Calu3 (cell line): ENCODE measurements at regions not wholly inside any gene's neighbourhood (a gene's known extent, or its start where the extent isn't known, plus 50 kb on each side); places are given as distances from the start of the nearest gene placed in this dataset.

Source experiments
- BruUV-seq: library from RNA; stranded (reverse); fragments of 400-500 nt; replicated peaks from 2 replicates; lab custom pipeline; 2021; lab: Mats Ljungman, UMichigan
- CTCF ChIA-PET: fragments of 300-600 bp; sonication (Branson Sonifier 250); formaldehyde crosslinking; loops from one replicate; lab custom pipeline; 2022; ENCODE audit warnings: antibody characterized with exemption; lab: Charles Lee
- DNase-seq: peaks from one replicate; pipeline ENCODE4 v3.0.0; 2022
- H3K27ac Mint-ChIP-seq: one replicate; pipeline ENCODE4 v1.8.0; 2022; ENCODE audit warnings: mixed read lengths; ENCODE audit not compliant: unreplicated experiment
- H3K27me3 Mint-ChIP-seq: one replicate; pipeline ENCODE4 v1.8.0; 2022; ENCODE audit warnings: mixed read lengths; ENCODE audit not compliant: unreplicated experiment
- H3K36me3 Mint-ChIP-seq: one replicate; pipeline ENCODE4 v1.8.0; 2022; ENCODE audit warnings: mild to moderate bottlenecking, moderate library complexity, mixed read lengths; ENCODE audit not compliant: insufficient read depth, unreplicated experiment
- H3K4me1 Mint-ChIP-seq: one replicate; pipeline ENCODE4 v1.8.0; 2022; ENCODE audit warnings: mild to moderate bottlenecking, low read depth, mixed read lengths; ENCODE audit not compliant: unreplicated experiment
- H3K4me3 Mint-ChIP-seq: one replicate; pipeline ENCODE4 v1.8.0; 2022; ENCODE audit warnings: mild to moderate bottlenecking, low read depth, moderate library complexity, mixed read lengths; ENCODE audit not compliant: unreplicated experiment
- H3K9me3 Mint-ChIP-seq: one replicate; pipeline ENCODE4 v1.8.0; 2022; ENCODE audit warnings: low read depth, mixed read lengths; ENCODE audit not compliant: unreplicated experiment
- intact Hi-C: fragments of 100-400 bp; cut with micrococcal nuclease; formaldehyde crosslinking; loops from one replicate; pipeline ENCODE4 v1.10.0; 2022; ENCODE audit not compliant: unreplicated experiment
- TF ChIP-seq, protein P1 (sequence below): fragments of 200-600 bp; IDR thresholded peaks from one replicate; pipeline ENCODE4 v1.8.0; 2022; ENCODE audit warnings: antibody characterized with exemption; ENCODE audit not compliant: unreplicated experiment

DNA sequence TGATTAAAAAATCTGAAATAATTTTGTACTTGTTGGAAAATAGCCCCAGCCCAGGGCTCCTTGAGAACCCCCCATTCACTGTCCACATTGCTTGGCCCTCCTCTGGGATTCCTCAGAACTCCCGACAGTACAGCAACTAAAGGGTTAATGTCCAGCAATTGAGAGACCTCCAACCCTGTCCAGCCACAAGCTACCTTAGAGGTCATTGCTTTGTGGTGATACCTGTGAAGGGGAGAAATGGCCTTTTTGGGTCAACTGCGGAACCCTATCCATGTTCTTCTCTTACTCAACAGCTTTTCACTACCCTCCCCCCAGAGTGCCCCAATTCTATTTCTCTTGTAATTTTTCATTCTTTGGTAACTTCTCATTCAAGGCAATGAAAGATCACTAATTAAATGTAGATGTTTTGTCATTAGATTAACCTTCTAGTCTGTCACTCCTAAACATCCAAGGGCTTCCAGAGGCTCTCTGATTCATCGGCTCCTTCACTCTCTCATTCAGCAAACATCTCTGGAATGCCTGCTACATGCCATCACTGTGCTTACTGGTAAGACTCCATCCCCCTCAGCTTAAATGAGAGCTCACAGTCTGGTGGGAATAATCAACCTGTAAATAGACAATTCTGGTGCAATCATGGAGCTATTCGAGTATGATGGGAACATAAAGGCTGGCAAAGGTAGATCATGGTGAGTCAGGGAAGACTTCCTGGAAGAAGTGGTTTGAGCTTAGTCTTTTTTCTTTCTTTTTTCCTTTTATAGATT, 241.4 kb upstream of the PGRMC2 start:
- no TSS peak for BruUV-seq

DNA sequence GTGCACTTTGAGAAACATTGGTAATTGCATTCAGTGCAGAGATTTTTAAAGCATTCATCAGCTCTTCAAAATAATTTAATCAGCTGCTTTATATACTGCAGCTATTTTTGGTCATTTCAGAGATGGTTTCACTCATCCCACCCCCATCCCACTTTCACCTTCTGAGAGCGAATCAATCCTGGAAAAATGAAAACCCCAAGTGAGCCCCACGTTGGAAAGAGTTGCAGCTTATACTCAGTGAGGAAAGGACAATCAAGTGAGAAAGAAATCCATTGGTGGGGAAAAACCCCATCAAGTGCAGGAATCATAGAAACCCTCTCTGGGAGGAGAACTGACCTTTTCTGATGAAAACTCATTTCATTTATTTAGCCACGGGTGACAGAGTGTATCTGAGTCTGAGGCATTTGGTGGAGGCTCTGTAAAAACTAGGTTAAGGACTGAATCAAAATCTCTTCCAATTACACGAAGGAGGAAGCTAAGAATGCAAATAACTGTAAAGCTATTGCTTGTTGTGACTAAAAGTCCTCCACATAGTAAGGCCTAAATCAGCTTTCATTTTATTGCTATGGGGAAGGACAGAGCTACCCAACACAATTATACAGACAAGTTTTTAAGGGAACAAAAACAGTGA, 240.4 kb upstream of the PGRMC2 start:
- H3K4me1 Mint-ChIP-seq, result peaks cover 25% of the 10 kb centered on the region

More for the DNA sequence above, 241.4 kb upstream of the PGRMC2 start:
- intact Hi-C loops, result loop anchor here (5.0 kb wide), 1 partner anchor 43 kb away; no protein-coding TSS in a partner anchor
- peak; percentile 55 for DNase-seq
- H3K9me3 Mint-ChIP-seq, result no peaks in the 10 kb centered on the region
- H3K4me3 Mint-ChIP-seq, result peak overlapping the region; percentile 38
- no peaks in the 10 kb centered on the region for H3K27me3 Mint-ChIP-seq
- TF ChIP-seq, protein P1, sequence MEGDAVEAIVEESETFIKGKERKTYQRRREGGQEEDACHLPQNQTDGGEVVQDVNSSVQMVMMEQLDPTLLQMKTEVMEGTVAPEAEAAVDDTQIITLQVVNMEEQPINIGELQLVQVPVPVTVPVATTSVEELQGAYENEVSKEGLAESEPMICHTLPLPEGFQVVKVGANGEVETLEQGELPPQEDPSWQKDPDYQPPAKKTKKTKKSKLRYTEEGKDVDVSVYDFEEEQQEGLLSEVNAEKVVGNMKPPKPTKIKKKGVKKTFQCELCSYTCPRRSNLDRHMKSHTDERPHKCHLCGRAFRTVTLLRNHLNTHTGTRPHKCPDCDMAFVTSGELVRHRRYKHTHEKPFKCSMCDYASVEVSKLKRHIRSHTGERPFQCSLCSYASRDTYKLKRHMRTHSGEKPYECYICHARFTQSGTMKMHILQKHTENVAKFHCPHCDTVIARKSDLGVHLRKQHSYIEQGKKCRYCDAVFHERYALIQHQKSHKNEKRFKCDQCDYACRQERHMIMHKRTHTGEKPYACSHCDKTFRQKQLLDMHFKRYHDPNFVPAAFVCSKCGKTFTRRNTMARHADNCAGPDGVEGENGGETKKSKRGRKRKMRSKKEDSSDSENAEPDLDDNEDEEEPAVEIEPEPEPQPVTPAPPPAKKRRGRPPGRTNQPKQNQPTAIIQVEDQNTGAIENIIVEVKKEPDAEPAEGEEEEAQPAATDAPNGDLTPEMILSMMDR, result no peak
- H3K27ac Mint-ChIP-seq, result peak overlapping the region; percentile 71
- CTCF ChIA-PET, result interaction anchor here (0.6 to 2.3 kb wide), 4 partner anchors 12 to 281 kb away, joined by 3 to 9 read pairs (median 6); no protein-coding TSS in a partner anchor
- H3K36me3 Mint-ChIP-seq, result peaks cover 8% of the 10 kb centered on the region
- H3K4me1 Mint-ChIP-seq, result peaks cover 25% of the 10 kb centered on the region

DNA sequence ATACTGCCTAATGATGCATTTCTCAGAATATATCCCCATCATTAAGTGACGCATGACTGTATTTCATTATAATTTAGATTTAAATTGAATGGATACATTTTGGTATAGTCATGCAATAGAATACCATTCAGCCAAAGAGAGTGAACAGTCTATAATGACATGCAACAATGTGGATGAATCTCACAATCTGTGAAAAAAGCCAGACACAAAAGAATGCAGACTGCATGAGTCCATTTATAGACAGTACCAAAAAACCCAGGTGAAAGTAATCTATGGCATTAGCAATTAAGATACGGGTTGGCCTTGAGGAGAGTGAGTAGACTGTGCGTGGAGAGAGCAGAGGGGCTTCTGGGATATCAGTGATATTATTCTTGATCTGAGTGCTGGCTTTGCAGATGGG, 239.7 kb upstream of the PGRMC2 start:
- H3K4me1 Mint-ChIP-seq, result peaks cover 25% of the 10 kb centered on the region
- no peak overlapping the region for H3K4me3 Mint-ChIP-seq
- no peak for DNase-seq
- TF ChIP-seq, protein P1, result no peak
- peaks cover 8% of the 10 kb centered on the region for H3K36me3 Mint-ChIP-seq
- CTCF ChIA-PET, result no interaction called here
- H3K27me3 Mint-ChIP-seq, result no peaks in the 10 kb centered on the region
- BruUV-seq, result no TSS peak
- H3K9me3 Mint-ChIP-seq, result no peaks in the 10 kb centered on the region
- no peak overlapping the region for H3K27ac Mint-ChIP-seq
- intact Hi-C loops, result loop anchor here (5.0 kb wide), 1 partner anchor 45 kb away; no protein-coding TSS in a partner anchor

More for the DNA sequence above, 240.4 kb upstream of the PGRMC2 start:
- Mint-ChIP-seq H3K27me3 (no peaks in the 10 kb centered on the region), H3K27ac (no peak overlapping the region), H3K9me3 (no peaks in the 10 kb centered on the region), H3K36me3 (peaks cover 8% of the 10 kb centered on the region), H3K4me3 (no peak overlapping the region)
- intact Hi-C loops, result loop anchor here (5.0 kb wide), 1 partner anchor 44 kb away; no protein-coding TSS in a partner anchor
- CTCF ChIA-PET, result interaction anchor here (0.6 to 2.3 kb wide), 2 partner anchors 25 to 74 kb away, joined by 3 to 9 read pairs; no protein-coding TSS in a partner anchor
- no peak for DNase-seq
- no TSS peak for BruUV-seq
- TF ChIP-seq, protein P1, result no peak

DNA sequence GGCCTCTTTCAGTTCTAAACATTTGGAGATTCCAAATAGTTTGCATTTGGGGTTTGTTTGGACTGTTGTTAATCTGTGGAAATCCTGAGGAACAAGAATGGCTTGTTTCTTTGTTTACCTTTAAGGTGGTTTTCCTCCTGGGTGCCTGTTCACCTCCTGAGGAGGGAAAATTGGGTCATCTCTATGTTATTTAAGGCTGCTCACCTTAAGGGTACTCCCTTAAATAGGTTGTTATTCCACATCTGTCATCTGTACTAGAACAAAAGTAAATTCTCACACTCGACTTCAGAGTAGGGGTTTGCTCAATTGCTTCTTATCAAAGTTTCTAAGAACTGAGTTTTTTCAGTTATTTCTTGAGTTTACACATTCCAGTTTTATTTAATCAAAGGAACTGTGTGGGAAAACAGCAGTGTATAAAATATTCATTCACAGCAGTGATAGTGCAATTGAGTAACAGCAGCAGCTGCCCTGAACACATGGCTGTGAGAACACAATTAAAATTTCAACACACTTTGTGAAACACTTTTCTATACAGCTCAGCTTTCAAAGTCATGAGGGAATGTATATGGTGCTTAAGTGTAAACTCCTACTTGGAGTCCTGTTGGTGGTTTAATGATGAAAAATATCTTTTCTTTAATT, 238.5 kb upstream of the PGRMC2 start:
- peaks cover 8% of the 10 kb centered on the region for H3K36me3 Mint-ChIP-seq
- TF ChIP-seq, protein P1, result no peak
- peaks cover 35% of the 10 kb centered on the region for H3K4me1 Mint-ChIP-seq
- H3K27me3 Mint-ChIP-seq, result no peaks in the 10 kb centered on the region
- peak overlapping the region; percentile 94 for H3K27ac Mint-ChIP-seq
- peak overlapping the region; percentile 55 for H3K4me3 Mint-ChIP-seq
- intact Hi-C loops, result loop anchor here (5.0 kb wide), 1 partner anchor 46 kb away; no protein-coding TSS in a partner anchor
- peak; percentile 15 for DNase-seq
- CTCF ChIA-PET, result no interaction called here
- no TSS peak for BruUV-seq
- no peaks in the 10 kb centered on the region for H3K9me3 Mint-ChIP-seq
